ENCODE measurements at regions not wholly inside any gene's neighbourhood (a gene's known extent, or its start where the extent isn't known, plus 50 kb on each side); places are given as distances from the start of the nearest gene placed in this dataset.

GRCh38 chr4:32824336-32824735, 2104.2 kb downstream of the PCDH7 start:
- Histone ChIP-seq H4K20me1 (ENCODE audit: insufficient read depth, low read length) (no peaks in the 10 kb centered on the region), H3F3A (ENCODE audit: insufficient read depth, low read length) (no peaks in the 10 kb centered on the region), H3K79me2 (ENCODE audit: insufficient read depth, low read length) (no peaks in the 10 kb centered on the region), H3K4me1 (ENCODE audit: insufficient read depth, low read length, severe bottlenecking) (no peaks in the 10 kb centered on the region), H3K9ac (ENCODE audit: low read length) (no peak overlapping the region), H3K27me3 (ENCODE audit: insufficient read depth, low read length) (no peaks in the 10 kb centered on the region), H3K9me3 (ENCODE audit: low read length) (no peaks in the 10 kb centered on the region), H3K4me2 (ENCODE audit: low read length) (no peak overlapping the region), H3K9me2 (ENCODE audit: low read depth, low read length) (no peaks in the 10 kb centered on the region), H3K4me3 (ENCODE audit: low read depth, low read length, poor library complexity, severe bottlenecking) (no peak overlapping the region), H3K36me3 (ENCODE audit: insufficient read depth, low read length) (no peaks in the 10 kb centered on the region), H3K27ac (ENCODE audit: low read depth, low read length, poor library complexity, severe bottlenecking) (no peak overlapping the region), H2AFZ (ENCODE audit: low read length) (no peak overlapping the region)
- TF ChIP-seq EZH2 (IDR thresholded peaks at IDR 0.05; ENCODE audit: borderline replicate concordance, low read length) (no peak), CTCF (IDR thresholded peaks at IDR 0.05; ENCODE audit: low read length) (no peak)

- TF ChIP-seq EZH2 (IDR thresholded peaks at IDR 0.05; ENCODE audit: borderline replicate concordance, low read length) (no peak), CTCF (IDR thresholded peaks at IDR 0.05; ENCODE audit: low read length) (no peak)
- H3K9me3 ChIP-seq (ENCODE audit: low read length), result no peaks in the 10 kb centered on the region
- H2AFZ ChIP-seq (ENCODE audit: low read length), result no peak overlapping the region
- H3K27me3 ChIP-seq (ENCODE audit: insufficient read depth, low read length), result no peaks in the 10 kb centered on the region
- no peaks in the 10 kb centered on the region for H3K36me3 ChIP-seq (ENCODE audit: insufficient read depth, low read length)
- no peak overlapping the region for H3K9ac ChIP-seq (ENCODE audit: low read length)
- H3K9me2 ChIP-seq (ENCODE audit: low read depth, low read length), result no peaks in the 10 kb centered on the region
- no peaks in the 10 kb centered on the region for H4K20me1 ChIP-seq (ENCODE audit: insufficient read depth, low read length)
- no peak overlapping the region for H3K4me2 ChIP-seq (ENCODE audit: low read length)
- no peaks in the 10 kb centered on the region for H3K4me1 ChIP-seq (ENCODE audit: insufficient read depth, low read length, severe bottlenecking)
- H3K4me3 ChIP-seq (ENCODE audit: low read depth, low read length, poor library complexity, severe bottlenecking), result no peak overlapping the region
- H3K27ac ChIP-seq (ENCODE audit: low read depth, low read length, poor library complexity, severe bottlenecking), result no peak overlapping the region
- no peaks in the 10 kb centered on the region for H3K79me2 ChIP-seq (ENCODE audit: insufficient read depth, low read length)
- H3F3A ChIP-seq (ENCODE audit: insufficient read depth, low read length), result no peaks in the 10 kb centered on the region
Observed at GRCh38 chr4:32826169-32826568, 2106.0 kb downstream of the PCDH7 start.

- Histone ChIP-seq H3F3A (ENCODE audit: insufficient read depth, low read length) (no peaks in the 10 kb centered on the region), H3K9me3 (ENCODE audit: low read length) (no peaks in the 10 kb centered on the region), H3K4me1 (ENCODE audit: insufficient read depth, low read length, severe bottlenecking) (no peaks in the 10 kb centered on the region), H3K9me2 (ENCODE audit: low read depth, low read length) (no peaks in the 10 kb centered on the region), H3K4me3 (ENCODE audit: low read depth, low read length, poor library complexity, severe bottlenecking) (no peak overlapping the region), H3K79me2 (ENCODE audit: insufficient read depth, low read length) (no peaks in the 10 kb centered on the region), H2AFZ (ENCODE audit: low read length) (no peak overlapping the region), H4K20me1 (ENCODE audit: insufficient read depth, low read length) (no peaks in the 10 kb centered on the region), H3K27me3 (ENCODE audit: insufficient read depth, low read length) (no peaks in the 10 kb centered on the region), H3K36me3 (ENCODE audit: insufficient read depth, low read length) (no peaks in the 10 kb centered on the region), H3K9ac (ENCODE audit: low read length) (no peak overlapping the region), H3K27ac (ENCODE audit: low read depth, low read length, poor library complexity, severe bottlenecking) (no peak overlapping the region), H3K4me2 (ENCODE audit: low read length) (no peak overlapping the region)
- TF ChIP-seq CTCF (IDR thresholded peaks at IDR 0.05; ENCODE audit: low read length), result no peak
Observed at GRCh38 chr4:32830160-32830559, 2110.0 kb downstream of the PCDH7 start.

Measured in OCI-LY1 (cell line).